C4-2B (cell line): ENCODE measurements at regions not wholly inside any gene's neighbourhood (a gene's known extent, or its start where the extent isn't known, plus 50 kb on each side); places are given as distances from the start of the nearest gene placed in this dataset.

Experiments used
- H3K27ac ChIP-seq: fragments of 450-650 bp; 2 replicates; pipeline ENCODE4 v1.5.1; 2017
- CTCF ChIP-seq: fragments of 450-650 bp; conservative IDR thresholded peaks from 2 replicates; pipeline ENCODE4 v1.5.1; 2017; ENCODE audit warnings: mild to moderate bottlenecking
- ZFX ChIP-seq: fragments of 450-650 bp; IDR thresholded peaks from 2 replicates; pipeline ENCODE4 v1.6.1; 2017

- TF ChIP-seq ZFX (no peak), CTCF (no peak)
- no peak overlapping the region for H3K27ac ChIP-seq
Measured at GRCh38 chr5:116658141-116658540, 83.5 kb upstream of the SEMA6A start.

- TF ChIP-seq ZFX: no peak
- no peak for TF ChIP-seq CTCF
- H3K27ac ChIP-seq: no peak overlapping the region
Measured at GRCh38 chr5:116655431-116655830, 80.8 kb upstream of the SEMA6A start.

GRCh38 chr5:116654925-116655324 lies 80.3 kb upstream of the SEMA6A start:
- TF ChIP-seq ZFX (no peak), CTCF (no peak)
- H3K27ac ChIP-seq: no peak overlapping the region

DNA sequence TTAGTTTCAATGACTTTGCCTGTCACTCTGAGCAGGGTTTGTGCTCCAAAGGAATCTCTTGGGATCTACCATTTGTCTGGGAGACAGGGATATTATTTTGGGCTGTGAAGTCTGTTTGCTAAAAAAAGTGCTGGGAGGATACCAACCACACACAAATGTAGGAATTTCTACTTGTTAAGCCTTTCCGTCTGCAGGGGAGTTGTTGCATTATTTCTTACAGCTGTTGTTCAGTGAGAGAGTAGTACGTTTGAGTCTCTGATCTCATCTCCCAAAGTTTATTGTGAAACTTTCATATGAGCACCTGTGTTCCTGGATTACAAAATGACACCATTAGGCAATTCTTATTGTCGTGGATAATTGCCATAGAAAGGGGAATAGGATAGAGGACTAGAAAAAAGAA lies 78.3 kb upstream of the SEMA6A start:
- no peak for TF ChIP-seq CTCF
- TF ChIP-seq ZFX: no peak

GRCh38 chr5:116652196-116652729 lies 77.6 kb upstream of the SEMA6A start:
- no peak for TF ChIP-seq CTCF
- TF ChIP-seq ZFX: no peak
- no peak overlapping the region for H3K27ac ChIP-seq

More for the DNA sequence above, 78.3 kb upstream of the SEMA6A start:
- H3K27ac ChIP-seq: no peak overlapping the region

GRCh38 chr5:116651653-116652052 lies 77.0 kb upstream of the SEMA6A start:
- H3K27ac ChIP-seq: no peak overlapping the region

GRCh38 chr5:116650964-116651363 lies 76.3 kb upstream of the SEMA6A start:
- no peak overlapping the region for H3K27ac ChIP-seq
- TF ChIP-seq CTCF: no peak
- no peak for TF ChIP-seq ZFX

More at GRCh38 chr5:116651653-116652052, 77.0 kb upstream of the SEMA6A start:
- TF ChIP-seq ZFX: no peak
- no peak for TF ChIP-seq CTCF
